Retinal pigment epithelial cell (primary cell): ENCODE measurements at regions not wholly inside any gene's neighbourhood (a gene's known extent, or its start where the extent isn't known, plus 50 kb on each side); places are given as distances from the start of the nearest gene placed in this dataset.

Experiments used
- DNase-seq: peaks from one replicate; pipeline ENCODE4 v3.0.0-alpha.2; 2010; ENCODE audit warnings: low read depth
- H3K4me3 ChIP-seq: 2 replicates; pipeline ENCODE4 v1.5.1; 2011; ENCODE audit warnings: mild to moderate bottlenecking, low read length, control low read depth, moderate library complexity
- CTCF ChIP-seq: conservative IDR thresholded peaks from 2 replicates; pipeline ENCODE4 v1.5.1; 2011; ENCODE audit warnings: low read depth, low read length, control low read depth, inconsistent platforms

- H3K4me3 ChIP-seq, result no peak overlapping the region
- DNase-seq, result no peak
- TF ChIP-seq CTCF, result no peak
Measured at GRCh38 chr5:18018472-18018871, 384.2 kb downstream of the TAF11L14 start.

GRCh38 chr5:18023275-18023674 lies 389.0 kb downstream of the TAF11L14 start:
- no peak for DNase-seq
- no peak overlapping the region for H3K4me3 ChIP-seq
- no peak for TF ChIP-seq CTCF

GRCh38 chr5:18023986-18024385 lies 389.7 kb downstream of the TAF11L14 start:
- H3K4me3 ChIP-seq, result no peak overlapping the region
- TF ChIP-seq CTCF, result no peak
- DNase-seq, result no peak

- no peak overlapping the region for H3K4me3 ChIP-seq
- no peak for DNase-seq
- TF ChIP-seq CTCF, result no peak
Measured at GRCh38 chr5:18024542-18024941, 390.3 kb downstream of the TAF11L14 start.

GRCh38 chr5:18027241-18027867 lies 393.1 kb downstream of the TAF11L14 start:
- H3K4me3 ChIP-seq, result no peak overlapping the region

GRCh38 chr5:18028036-18028435 lies 393.8 kb downstream of the TAF11L14 start:
- TF ChIP-seq CTCF, result no peak
- DNase-seq, result no peak
- no peak overlapping the region for H3K4me3 ChIP-seq

More at GRCh38 chr5:18027241-18027867, 393.1 kb downstream of the TAF11L14 start:
- no peak for DNase-seq
- no peak for TF ChIP-seq CTCF

- no peak for DNase-seq
- no peak overlapping the region for H3K4me3 ChIP-seq
- TF ChIP-seq CTCF, result no peak
Measured at GRCh38 chr5:18032744-18033143, 398.5 kb downstream of the TAF11L14 start.
